GM12873 (cell line): ENCODE measurements at regions not wholly inside any gene's neighbourhood (a gene's known extent, or its start where the extent isn't known, plus 50 kb on each side); places are given as distances from the start of the nearest gene placed in this dataset.

Source experiments
- CTCF ChIP-seq: IDR thresholded peaks from 2 replicates; pipeline ENCODE4 v1.5.1; 2012; ENCODE audit warnings: low read depth, mild to moderate bottlenecking, moderate library complexity, low read length, control low read depth; ENCODE audit not compliant: insufficient read depth; ENCODE audit errors: missing control alignments

GRCh38 chr5:171509467-171509866, 90.0 kb downstream of the FGF18 start:
- TF ChIP-seq CTCF: no peak

- TF ChIP-seq CTCF: no peak
Measured at GRCh38 chr5:171512397-171512796, 93.0 kb downstream of the FGF18 start.

- no peak for TF ChIP-seq CTCF
Measured at GRCh38 chr5:171513591-171513990, 94.1 kb downstream of the FGF18 start.

- TF ChIP-seq CTCF: no peak
Measured at GRCh38 chr5:171518916-171519315, 99.5 kb downstream of the FGF18 start.

GRCh38 chr5:171520300-171521174, 101.1 kb downstream of the FGF18 start:
- no peak for TF ChIP-seq CTCF

- no peak for TF ChIP-seq CTCF
Measured at GRCh38 chr5:171521219-171521633, 101.8 kb downstream of the FGF18 start.

- TF ChIP-seq CTCF: no peak
Measured at GRCh38 chr5:171521679-171522078, 102.2 kb downstream of the FGF18 start.
